MM.1S (cell line): ENCODE measurements at regions not wholly inside any gene's neighbourhood (a gene's known extent, or its start where the extent isn't known, plus 50 kb on each side); places are given as distances from the start of the nearest gene placed in this dataset.

Experiments
- DNase-seq: peaks from one replicate; pipeline ENCODE4 v3.0.0-alpha.2; 2015
- H2AFZ ChIP-seq: fragments of 300-600 bp; sonication (generic); 2 replicates; pipeline ENCODE4 v1.6.0; 2016; ENCODE audit warnings: antibody characterized with exemption, low read length
- H3F3A ChIP-seq: fragments of 300-600 bp; sonication (generic); 2 replicates; pipeline ENCODE4 v1.6.1; 2016; ENCODE audit warnings: mild to moderate bottlenecking, antibody characterized with exemption, low read length, moderate library complexity, mixed read lengths; ENCODE audit not compliant: insufficient read depth
- H3K27ac ChIP-seq: fragments of 300-600 bp; sonication (generic); 2 replicates; pipeline ENCODE4 v1.5.1; 2016; ENCODE audit warnings: mild to moderate bottlenecking, low read length
- H3K27me3 ChIP-seq: fragments of 300-600 bp; sonication (generic); replicated peaks from 2 replicates; pipeline ENCODE4 v1.6.0; 2016; ENCODE audit warnings: low read length; ENCODE audit not compliant: insufficient read depth
- H3K36me3 ChIP-seq: fragments of 300-600 bp; sonication (generic); replicated peaks from 2 replicates; pipeline ENCODE4 v1.6.1; 2016; ENCODE audit warnings: mild to moderate bottlenecking, low read length, mixed read lengths; ENCODE audit not compliant: insufficient read depth
- H3K4me1 ChIP-seq: fragments of 300-600 bp; sonication (generic); 2 replicates; pipeline ENCODE4 v1.6.1; 2016; ENCODE audit warnings: low read length, mixed read lengths
- H3K4me2 ChIP-seq: fragments of 300-600 bp; sonication (generic); 2 replicates; pipeline ENCODE4 v1.6.0; 2016; ENCODE audit warnings: low read depth, low read length
- H3K4me3 ChIP-seq: fragments of 300-600 bp; sonication (generic); 2 replicates; pipeline ENCODE4 v1.5.1; 2016; ENCODE audit warnings: low read length, mixed read lengths
- H3K79me2 ChIP-seq: fragments of 300-600 bp; sonication (generic); 2 replicates; pipeline ENCODE4 v1.6.1; 2016; ENCODE audit warnings: mixed run types, low read length, mixed read lengths
- H3K9ac ChIP-seq: fragments of 300-600 bp; sonication (generic); 2 replicates; pipeline ENCODE4 v1.6.1; 2016; ENCODE audit warnings: low read length, mixed read lengths
- H3K9me2 ChIP-seq: fragments of 300-600 bp; sonication (generic); replicated peaks from 2 replicates; pipeline ENCODE4 v1.6.1; 2016; ENCODE audit warnings: mild to moderate bottlenecking, low read length, mixed read lengths; ENCODE audit not compliant: insufficient read depth
- H3K9me3 ChIP-seq: fragments of 300-600 bp; sonication (generic); replicated peaks from 2 replicates; pipeline ENCODE4 v1.6.1; 2016; ENCODE audit warnings: mild to moderate bottlenecking, low read length, mixed read lengths; ENCODE audit not compliant: insufficient read depth
- H4K20me1 ChIP-seq: fragments of 300-600 bp; sonication (generic); 2 replicates; pipeline ENCODE4 v1.6.1; 2016; ENCODE audit warnings: mild to moderate bottlenecking, low read length, moderate library complexity, mixed read lengths; ENCODE audit not compliant: insufficient read depth
- EZH2 ChIP-seq: fragments of 300-600 bp; sonication (generic); optimal IDR thresholded peaks from 2 replicates; pipeline ENCODE3; 2017; ENCODE audit warnings: low read depth, mild to moderate bottlenecking, antibody characterized with exemption, low read length, mixed read lengths
- EZH2phosphoT487 ChIP-seq: fragments of 300-600 bp; sonication (generic); IDR thresholded peaks from 2 replicates; pipeline ENCODE4 v1.6.1; 2018; ENCODE audit warnings: antibody characterized with exemption, low read length
- TF ChIP-seq, protein P1 (sequence below): fragments of 300-600 bp; sonication (generic); IDR thresholded peaks from 2 replicates; pipeline ENCODE4 v1.5.1; 2016; ENCODE audit warnings: antibody characterized with exemption, low read length, mixed read lengths

DNA sequence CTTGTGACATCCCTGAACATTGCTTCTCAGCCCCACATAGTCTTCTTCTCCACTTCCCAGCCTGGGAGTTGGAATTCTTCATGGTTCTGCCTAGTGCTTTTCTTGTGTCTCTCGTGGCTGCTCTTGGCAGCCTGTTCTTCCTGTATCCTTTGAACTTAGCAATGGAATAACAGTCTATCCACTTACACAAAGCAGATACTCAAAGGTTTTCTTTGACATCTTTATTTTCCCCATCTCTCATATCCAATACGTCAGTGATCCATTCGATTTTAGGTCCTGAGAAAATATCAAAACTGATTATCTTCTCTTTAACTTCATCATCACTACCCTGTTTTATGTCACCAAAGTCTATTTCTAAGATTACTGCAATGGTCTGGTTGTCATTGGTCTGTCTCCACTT is 1091.2 kb upstream of the PIK3C3 start:
- TF ChIP-seq EZH2phosphoT487 = no peak
- TF ChIP-seq EZH2 = no peak
- TF ChIP-seq, protein P1, sequence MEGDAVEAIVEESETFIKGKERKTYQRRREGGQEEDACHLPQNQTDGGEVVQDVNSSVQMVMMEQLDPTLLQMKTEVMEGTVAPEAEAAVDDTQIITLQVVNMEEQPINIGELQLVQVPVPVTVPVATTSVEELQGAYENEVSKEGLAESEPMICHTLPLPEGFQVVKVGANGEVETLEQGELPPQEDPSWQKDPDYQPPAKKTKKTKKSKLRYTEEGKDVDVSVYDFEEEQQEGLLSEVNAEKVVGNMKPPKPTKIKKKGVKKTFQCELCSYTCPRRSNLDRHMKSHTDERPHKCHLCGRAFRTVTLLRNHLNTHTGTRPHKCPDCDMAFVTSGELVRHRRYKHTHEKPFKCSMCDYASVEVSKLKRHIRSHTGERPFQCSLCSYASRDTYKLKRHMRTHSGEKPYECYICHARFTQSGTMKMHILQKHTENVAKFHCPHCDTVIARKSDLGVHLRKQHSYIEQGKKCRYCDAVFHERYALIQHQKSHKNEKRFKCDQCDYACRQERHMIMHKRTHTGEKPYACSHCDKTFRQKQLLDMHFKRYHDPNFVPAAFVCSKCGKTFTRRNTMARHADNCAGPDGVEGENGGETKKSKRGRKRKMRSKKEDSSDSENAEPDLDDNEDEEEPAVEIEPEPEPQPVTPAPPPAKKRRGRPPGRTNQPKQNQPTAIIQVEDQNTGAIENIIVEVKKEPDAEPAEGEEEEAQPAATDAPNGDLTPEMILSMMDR = no peak
- no peak for DNase-seq
- no peak overlapping the region for H2AFZ ChIP-seq
- no peaks in the 10 kb centered on the region for H3K9me3 ChIP-seq
- no peak overlapping the region for H3K27ac ChIP-seq
- no peak overlapping the region for H3K4me2 ChIP-seq
- no peaks in the 10 kb centered on the region for H3K36me3 ChIP-seq
- H3K4me3 ChIP-seq = no peak overlapping the region
- no peaks in the 10 kb centered on the region for H3F3A ChIP-seq
- no peaks in the 10 kb centered on the region for H3K9me2 ChIP-seq
- H3K27me3 ChIP-seq = no peaks in the 10 kb centered on the region
- H4K20me1 ChIP-seq = no peaks in the 10 kb centered on the region
- no peaks in the 10 kb centered on the region for H3K79me2 ChIP-seq
- H3K9ac ChIP-seq = no peak overlapping the region
- H3K4me1 ChIP-seq = no peaks in the 10 kb centered on the region

GRCh38 chr18:40860189-40860588 is 1094.8 kb upstream of the PIK3C3 start:
- H3K79me2 ChIP-seq = no peaks in the 10 kb centered on the region
- H3K4me2 ChIP-seq = no peak overlapping the region
- no peak overlapping the region for H2AFZ ChIP-seq
- H3K27ac ChIP-seq = no peak overlapping the region
- no peaks in the 10 kb centered on the region for H3K9me3 ChIP-seq
- no peak for DNase-seq
- H3F3A ChIP-seq = no peaks in the 10 kb centered on the region
- H3K36me3 ChIP-seq = no peaks in the 10 kb centered on the region
- no peaks in the 10 kb centered on the region for H3K27me3 ChIP-seq
- H3K9ac ChIP-seq = no peak overlapping the region
- TF ChIP-seq EZH2phosphoT487 (no peak), EZH2 (no peak)
- TF ChIP-seq, protein P1 = no peak
- H3K9me2 ChIP-seq = no peaks in the 10 kb centered on the region
- H4K20me1 ChIP-seq = no peaks in the 10 kb centered on the region
- no peaks in the 10 kb centered on the region for H3K4me1 ChIP-seq
- no peak overlapping the region for H3K4me3 ChIP-seq

GRCh38 chr18:40855661-40856060 is 1099.4 kb upstream of the PIK3C3 start:
- no peaks in the 10 kb centered on the region for H3K36me3 ChIP-seq
- H3F3A ChIP-seq = no peaks in the 10 kb centered on the region
- H3K79me2 ChIP-seq = no peaks in the 10 kb centered on the region
- H3K4me1 ChIP-seq = no peaks in the 10 kb centered on the region
- H3K9me2 ChIP-seq = no peaks in the 10 kb centered on the region
- no peaks in the 10 kb centered on the region for H3K9me3 ChIP-seq
- TF ChIP-seq EZH2 = no peak
- no peak for TF ChIP-seq EZH2phosphoT487
- TF ChIP-seq, protein P1 = no peak
- DNase-seq = no peak
- H3K27me3 ChIP-seq = no peaks in the 10 kb centered on the region
- H3K9ac ChIP-seq = no peak overlapping the region
- no peak overlapping the region for H3K27ac ChIP-seq
- no peaks in the 10 kb centered on the region for H4K20me1 ChIP-seq
- H3K4me3 ChIP-seq = no peak overlapping the region
- no peak overlapping the region for H3K4me2 ChIP-seq
- H2AFZ ChIP-seq = no peak overlapping the region
